Pancreas (tissue), 10 donors: ENCODE measurements at regions not wholly inside any gene's neighbourhood (a gene's known extent, or its start where the extent isn't known, plus 50 kb on each side); places are given as distances from the start of the nearest gene placed in this dataset.

ENCODE experiments used
- ATAC-seq, 4 donors: fragments of 200-7000 bp; cut with Tn5 transposase; one replicate each; pipeline versions ENCODE4 v1.8.0 to v1.9.1; 2020; ENCODE audit warnings: mild to moderate bottlenecking in 4 of 4, moderate library complexity in 4 of 4
- DNase-seq, 6 donors: peaks; one replicate each; pipeline ENCODE4 v3.0.0-alpha.2; 2020
- FAIRE-seq: peaks from 2 replicates; lab custom pipeline; 2012; peaks lifted over from hg19 to GRCh38; lab: Jason Lieb, UNC
- H3K27ac ChIP-seq, 4 donors: fragments of 200-600 bp; sonication (generic); 1 replicate in 3 of 4; 2 replicates in 1 of 4; pipeline versions ENCODE4 v1.5.0 to v1.8.0; 2020
- H3K27me3 ChIP-seq, 4 donors: fragments of 200-600 bp; one replicate each; pipeline ENCODE4 v1.8.0; 2021
- H3K36me3 ChIP-seq, 3 donors: fragments of 200-600 bp; sonication (generic) in 1 of 3; one replicate each; pipeline versions ENCODE4 v1.5.0 to v1.8.0; 2020 to 2021
- H3K4me1 ChIP-seq, 3 donors: fragments of 200-600 bp; one replicate each; pipeline ENCODE4 v1.8.0; 2021
- H3K4me3 ChIP-seq, 4 donors: fragments of 200-600 bp; sonication (generic) in 2 of 4; one replicate each; pipeline versions ENCODE4 v1.5.0 to v1.8.0; 2020 to 2021
- H3K9me3 ChIP-seq, 4 donors: fragments of 200-600 bp; one replicate each; pipeline ENCODE4 v1.8.0; 2021
- CTCF ChIP-seq, 4 donors: fragments of 200-600 bp; sonication (generic) in 3 of 4; IDR thresholded peaks; one replicate each; pipeline versions ENCODE4 v1.5.0 to v1.8.0; 2021; ENCODE audit warnings: antibody characterized with exemption in 4 of 4
- WGBS, 2 donors: extraction: QIAGEN DNeasy Blood & Tissue Kit; methylation state at CpG; one replicate each; pipeline ENCODE4 v1.1.7; 2013; 5-methylcytosine and 5-hydroxymethylcytosine counted together
- intact Hi-C, 3 donors: fragments of 100-400 bp; cut with DNase I; formaldehyde crosslinking; loops; one replicate each; pipeline versions ENCODE4 v1.11.1 to v1.14.2; 2022
- donor health status: healthy with polysubstance abuse.
- donor health status: DM: no; HTN: no; CAD: no; lungs with moderate emphysema.
- donor health status: DM: no; HTN: no; CAD: no.
- donor health status: control.
- donor health status: control.
- donor health status: Bipolar disorder and iron deficiency.
- donor health status: DM: yes; HTN: yes; CAD: no.
- donor health status: DM: no; HTN: no; CAD: no.
- donor health status: DM: no; HTN: no; CAD: no.
- donor health status: DM: yes; HTN: yes; CAD: no.

GRCh38 chr4:3347871-3348270 lies 55.0 kb downstream of the RGS12 start:
- 51 to 57% methylated on average over 4 of the region's 4 CpGs for WGBS, 2 donors
- no peaks in the 10 kb centered on the region for H3K9me3 ChIP-seq
- no peak overlapping the region for H3K27ac ChIP-seq
- no peaks in the 10 kb centered on the region for H3K27me3 ChIP-seq
- H3K36me3 ChIP-seq, result no peaks in the 10 kb centered on the region
- intact Hi-C loops, result loop anchor here in 1 of 3 donors (10.0 kb wide), 2 partner anchors 97 to 127 kb away; partner anchors contain the start of gene HGFAC
- ATAC-seq (no peak), DNase-seq (no peak), FAIRE-seq (no peak)
- peaks cover 0 to 7% (median 6%) of the 10 kb centered on the region in 3 donors for H3K4me1 ChIP-seq
- no peak for TF ChIP-seq CTCF (IDR thresholded peaks at IDR 0.05)
- H3K4me3 ChIP-seq, result no peak overlapping the region

GRCh38 chr4:3348621-3349020 lies 55.8 kb downstream of the RGS12 start:
- ATAC-seq (peak; percentile 57 to 83 (median 70)), FAIRE-seq (no peak), DNase-seq (peak in 3 of 6 donors; percentile 36 to 56 (median 52))
- intact Hi-C loops, result loop anchor here in 1 of 3 donors (10.0 kb wide), 2 partner anchors 96 to 126 kb away; partner anchors contain the start of gene HGFAC
- H3K36me3 ChIP-seq, result no peaks in the 10 kb centered on the region
- H3K4me3 ChIP-seq, result no peak overlapping the region
- 40 to 45% methylated on average over 7 of the region's 7 CpGs for WGBS, 2 donors
- no peak for TF ChIP-seq CTCF (IDR thresholded peaks at IDR 0.05)
- no peak overlapping the region for H3K27ac ChIP-seq
- H3K27me3 ChIP-seq, result no peaks in the 10 kb centered on the region
- H3K4me1 ChIP-seq, result peaks cover 0 to 7% (median 6%) of the 10 kb centered on the region in 3 donors
- H3K9me3 ChIP-seq, result no peaks in the 10 kb centered on the region

GRCh38 chr4:3349116-3349515 lies 56.3 kb downstream of the RGS12 start:
- H3K36me3 ChIP-seq, result no peaks in the 10 kb centered on the region
- ATAC-seq (no peak), DNase-seq (no peak), FAIRE-seq (no peak)
- H3K9me3 ChIP-seq, result no peaks in the 10 kb centered on the region
- no peak for TF ChIP-seq CTCF (IDR thresholded peaks at IDR 0.05)
- H3K4me1 ChIP-seq, result peaks cover 0 to 7% (median 6%) of the 10 kb centered on the region in 3 donors
- no peaks in the 10 kb centered on the region for H3K27me3 ChIP-seq
- no peak overlapping the region for H3K4me3 ChIP-seq
- intact Hi-C loops, result loop anchor here in 1 of 3 donors (10.0 kb wide), 2 partner anchors 96 to 126 kb away; partner anchors contain the start of gene HGFAC
- 74 to 77% methylated on average over 4 of the region's 4 CpGs for WGBS, 2 donors
- H3K27ac ChIP-seq, result no peak overlapping the region

GRCh38 chr4:3351997-3352396 lies 59.2 kb downstream of the RGS12 start:
- ATAC-seq (no peak), DNase-seq (no peak), FAIRE-seq (no peak)
- peaks cover 0 to 7% (median 6%) of the 10 kb centered on the region in 3 donors for H3K4me1 ChIP-seq
- intact Hi-C loops, result no loop called here
- H3K4me3 ChIP-seq, result no peak overlapping the region
- WGBS, 2 donors, result 95 to 96% methylated on average over 3 of the region's 3 CpGs
- no peaks in the 10 kb centered on the region for H3K27me3 ChIP-seq
- H3K36me3 ChIP-seq, result no peaks in the 10 kb centered on the region
- H3K9me3 ChIP-seq, result no peaks in the 10 kb centered on the region
- no peak for TF ChIP-seq CTCF (IDR thresholded peaks at IDR 0.05)
- no peak overlapping the region for H3K27ac ChIP-seq

GRCh38 chr4:3352505-3352904 lies 59.7 kb downstream of the RGS12 start:
- H3K9me3 ChIP-seq, result no peaks in the 10 kb centered on the region
- FAIRE-seq (no peak), DNase-seq (no peak), ATAC-seq (no peak)
- peaks cover 0 to 7% (median 6%) of the 10 kb centered on the region in 3 donors for H3K4me1 ChIP-seq
- H3K36me3 ChIP-seq, result no peaks in the 10 kb centered on the region
- no peak for TF ChIP-seq CTCF (IDR thresholded peaks at IDR 0.05)
- intact Hi-C loops, result no loop called here
- H3K4me3 ChIP-seq, result no peak overlapping the region
- no peaks in the 10 kb centered on the region for H3K27me3 ChIP-seq
- no peak overlapping the region for H3K27ac ChIP-seq
- 82 to 83% methylated on average over 5 of the region's 5 CpGs for WGBS, 2 donors
